Suprapubic skin (tissue), 4 donors: ENCODE measurements at regions not wholly inside any gene's neighbourhood (a gene's known extent, or its start where the extent isn't known, plus 50 kb on each side); places are given as distances from the start of the nearest gene placed in this dataset.

ENCODE experiments used
- EP300 ChIP-seq: sonication (generic); formaldehyde crosslinking; IDR thresholded peaks from one replicate; pipeline ENCODE4 v1.6.1; 2017; ENCODE audit warnings: antibody characterized with exemption
- POLR2A ChIP-seq, 2 donors: fragments of 450-650 bp; IDR thresholded peaks; one replicate each; pipeline ENCODE4 v1.6.1; 2017; ENCODE audit warnings: antibody characterized with exemption in 2 of 2, mild to moderate bottlenecking in 2 of 2, moderate library complexity in 2 of 2
- POLR2AphosphoS5 ChIP-seq, 3 donors: sonication (generic); formaldehyde crosslinking; IDR thresholded peaks; one replicate each; pipeline ENCODE4 v1.6.1; 2017; ENCODE audit warnings: antibody characterized with exemption in 3 of 3
- TF ChIP-seq, protein P1 (sequence below), 2 donors: fragments of 200-600 bp in 1 of 2; fragments of 450-650 bp in 1 of 2; sonication (generic) in 1 of 2; IDR thresholded peaks; one replicate each; pipeline ENCODE4 v1.5.1; 2016 to 2019; ENCODE audit warnings: antibody characterized with exemption in 2 of 2, mild to moderate bottlenecking in 1 of 2, moderate library complexity in 1 of 2

DNA sequence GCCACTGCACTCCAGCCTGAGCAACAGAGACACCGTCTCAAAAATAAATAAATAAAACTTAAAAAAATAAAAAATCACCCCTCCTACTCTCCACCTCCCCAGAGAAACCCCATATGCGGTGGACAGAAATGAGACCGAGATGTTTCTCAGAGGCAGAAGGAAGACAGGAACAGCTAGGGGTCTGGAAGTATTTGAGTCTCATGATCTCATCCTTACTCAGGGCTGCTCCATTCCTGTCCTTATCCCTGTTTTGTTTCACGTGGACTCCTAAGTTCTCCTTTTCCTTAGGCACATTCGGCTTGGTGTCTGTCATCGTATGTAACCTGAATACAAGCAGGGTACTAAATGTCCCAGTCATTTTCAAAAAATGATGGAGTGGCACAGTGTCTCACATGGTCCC lies 76.1 kb downstream of the C9orf50 start:
- TF ChIP-seq, protein P1, sequence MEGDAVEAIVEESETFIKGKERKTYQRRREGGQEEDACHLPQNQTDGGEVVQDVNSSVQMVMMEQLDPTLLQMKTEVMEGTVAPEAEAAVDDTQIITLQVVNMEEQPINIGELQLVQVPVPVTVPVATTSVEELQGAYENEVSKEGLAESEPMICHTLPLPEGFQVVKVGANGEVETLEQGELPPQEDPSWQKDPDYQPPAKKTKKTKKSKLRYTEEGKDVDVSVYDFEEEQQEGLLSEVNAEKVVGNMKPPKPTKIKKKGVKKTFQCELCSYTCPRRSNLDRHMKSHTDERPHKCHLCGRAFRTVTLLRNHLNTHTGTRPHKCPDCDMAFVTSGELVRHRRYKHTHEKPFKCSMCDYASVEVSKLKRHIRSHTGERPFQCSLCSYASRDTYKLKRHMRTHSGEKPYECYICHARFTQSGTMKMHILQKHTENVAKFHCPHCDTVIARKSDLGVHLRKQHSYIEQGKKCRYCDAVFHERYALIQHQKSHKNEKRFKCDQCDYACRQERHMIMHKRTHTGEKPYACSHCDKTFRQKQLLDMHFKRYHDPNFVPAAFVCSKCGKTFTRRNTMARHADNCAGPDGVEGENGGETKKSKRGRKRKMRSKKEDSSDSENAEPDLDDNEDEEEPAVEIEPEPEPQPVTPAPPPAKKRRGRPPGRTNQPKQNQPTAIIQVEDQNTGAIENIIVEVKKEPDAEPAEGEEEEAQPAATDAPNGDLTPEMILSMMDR (IDR thresholded peaks at IDR 0.05): no peak
- TF ChIP-seq POLR2A (IDR thresholded peaks at IDR 0.05): no peak
- TF ChIP-seq POLR2AphosphoS5 (IDR thresholded peaks at IDR 0.05): no peak
- no peak for TF ChIP-seq EP300
